ENCODE measurements at regions not wholly inside any gene's neighbourhood (a gene's known extent, or its start where the extent isn't known, plus 50 kb on each side); places are given as distances from the start of the nearest gene placed in this dataset.

DNA sequence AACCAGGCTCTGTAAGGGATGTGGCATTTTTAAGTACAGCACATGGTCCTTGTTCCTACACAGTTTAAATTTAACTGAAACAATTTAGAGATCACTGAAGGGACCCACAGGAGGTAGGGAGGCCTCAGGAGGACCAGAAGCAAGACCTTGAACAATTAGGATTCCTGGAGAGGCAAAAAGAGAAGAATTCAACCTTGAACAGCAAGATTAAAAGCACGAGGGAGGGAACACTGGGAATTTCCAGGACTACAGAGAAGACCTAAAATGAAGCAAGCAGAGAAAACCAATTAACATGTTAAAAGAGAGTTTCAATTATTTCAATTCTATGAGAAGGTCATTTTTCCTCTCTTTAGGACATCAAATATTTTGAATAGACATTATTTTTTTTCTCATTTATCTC is 160.3 kb downstream of the KCTD12 start:
- H3K9me3 ChIP-seq (ENCODE audit: control insufficient read depth, insufficient read depth, low read length), result peaks cover 8% of the 10 kb centered on the region; the same call in 1 of the 2 replicates
- H3K36me3 ChIP-seq (ENCODE audit: control insufficient read depth, insufficient read depth, low read length), result no peaks in the 10 kb centered on the region
- no peaks in the 10 kb centered on the region for H3K27me3 ChIP-seq (ENCODE audit: control insufficient read depth, insufficient read depth, low read length)
- no peak overlapping the region for H3K4me3 ChIP-seq (ENCODE audit: low read depth, low read length)
- peak overlapping the region; percentile 32 for H3K27ac ChIP-seq (ENCODE audit: low read depth, low read length)
- H3K9ac ChIP-seq (ENCODE audit: low read depth, low read length), result no peak overlapping the region
- H3K4me1 ChIP-seq (ENCODE audit: control insufficient read depth, insufficient read depth, low read length), result peaks cover 24% of the 10 kb centered on the region

DNA sequence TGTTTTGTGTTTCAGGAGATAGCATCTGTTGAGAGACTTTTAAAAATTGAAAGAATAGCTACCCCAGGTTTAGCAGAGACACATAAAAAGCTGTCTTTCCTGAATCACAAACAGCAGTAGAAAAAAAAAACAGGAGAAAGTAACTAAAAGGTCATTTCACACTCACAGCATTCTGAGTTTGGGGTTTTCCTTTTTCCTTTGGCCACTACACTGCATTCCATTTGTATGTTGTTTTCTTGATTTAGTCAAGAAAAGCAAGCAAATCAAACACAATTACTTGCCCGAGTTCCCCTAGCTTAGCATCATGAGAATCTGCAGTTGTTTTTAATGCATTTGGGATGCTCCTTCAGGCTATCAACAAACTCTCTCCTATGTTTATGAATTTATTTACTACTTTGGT is 161.0 kb downstream of the KCTD12 start:
- peaks cover 8% of the 10 kb centered on the region; the same call in 1 of the 2 replicates for H3K9me3 ChIP-seq (ENCODE audit: control insufficient read depth, insufficient read depth, low read length)
- H3K27me3 ChIP-seq (ENCODE audit: control insufficient read depth, insufficient read depth, low read length), result no peaks in the 10 kb centered on the region
- H3K4me1 ChIP-seq (ENCODE audit: control insufficient read depth, insufficient read depth, low read length), result peaks cover 24% of the 10 kb centered on the region
- no peak overlapping the region for H3K9ac ChIP-seq (ENCODE audit: low read depth, low read length)
- no peak overlapping the region for H3K27ac ChIP-seq (ENCODE audit: low read depth, low read length)
- H3K36me3 ChIP-seq (ENCODE audit: control insufficient read depth, insufficient read depth, low read length), result no peaks in the 10 kb centered on the region
- H3K4me3 ChIP-seq (ENCODE audit: low read depth, low read length), result no peak overlapping the region

DNA sequence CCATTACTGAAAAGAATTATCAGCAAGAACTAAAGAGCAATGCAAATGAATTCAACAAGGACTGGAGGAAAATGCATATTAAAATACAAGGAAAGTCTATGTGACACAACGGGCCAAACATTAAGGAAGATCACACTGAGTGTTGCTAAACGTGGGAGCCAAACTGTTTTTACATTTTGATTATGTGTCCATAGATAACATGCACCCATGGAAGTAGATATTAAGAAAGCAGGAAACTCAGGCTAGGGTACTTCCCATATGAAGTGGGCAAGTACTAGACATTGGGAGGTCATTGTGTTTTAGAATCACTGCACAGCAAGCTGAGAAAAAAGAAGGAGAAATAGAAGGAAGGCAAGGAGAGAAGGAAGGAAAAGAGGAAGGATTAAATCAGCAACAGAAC is 161.8 kb downstream of the KCTD12 start:
- Histone ChIP-seq H3K27me3 (ENCODE audit: control insufficient read depth, insufficient read depth, low read length) (no peaks in the 10 kb centered on the region), H3K4me3 (ENCODE audit: low read depth, low read length) (no peak overlapping the region), H3K4me1 (ENCODE audit: control insufficient read depth, insufficient read depth, low read length) (peaks cover 24% of the 10 kb centered on the region), H3K9ac (ENCODE audit: low read depth, low read length) (no peak overlapping the region), H3K9me3 (ENCODE audit: control insufficient read depth, insufficient read depth, low read length) (peaks cover 8% of the 10 kb centered on the region; the same call in 1 of the 2 replicates), H3K36me3 (ENCODE audit: control insufficient read depth, insufficient read depth, low read length) (no peaks in the 10 kb centered on the region), H3K27ac (ENCODE audit: low read depth, low read length) (no peak overlapping the region)

DNA sequence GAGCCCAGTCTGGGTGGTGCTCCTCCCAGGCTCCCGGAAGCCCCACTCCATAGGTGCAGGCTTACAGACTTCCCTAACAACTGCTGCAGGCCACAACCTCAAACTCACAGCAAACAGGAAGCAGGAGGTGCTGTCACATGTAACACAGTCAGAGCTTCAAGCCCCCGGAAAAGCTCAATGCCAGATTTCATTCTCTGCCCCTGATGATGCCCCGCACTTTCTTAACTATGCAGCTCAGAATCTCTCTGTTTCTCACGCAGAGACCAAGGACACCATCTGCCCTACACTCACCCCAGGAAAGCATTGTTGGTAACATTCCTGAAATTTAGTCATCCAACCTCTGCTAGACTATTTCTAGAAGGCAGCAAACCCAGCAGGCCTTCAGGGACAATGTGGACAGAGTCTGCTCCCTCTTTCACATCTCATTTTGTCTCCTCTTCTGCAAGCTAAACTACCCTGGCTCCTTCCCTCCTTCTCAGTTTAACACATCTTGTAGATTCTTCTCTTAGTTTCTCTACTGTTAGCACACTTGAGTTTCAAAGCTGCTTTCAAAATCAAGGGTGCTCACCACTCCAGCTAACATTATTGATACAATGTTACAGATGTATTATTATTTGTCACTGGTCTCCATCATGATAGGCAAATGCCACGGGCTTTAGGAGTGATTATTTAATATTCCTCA is 162.5 kb downstream of the KCTD12 start:
- no peak overlapping the region for H3K4me3 ChIP-seq (ENCODE audit: low read depth, low read length)
- peaks cover 24% of the 10 kb centered on the region for H3K4me1 ChIP-seq (ENCODE audit: control insufficient read depth, insufficient read depth, low read length)
- H3K27me3 ChIP-seq (ENCODE audit: control insufficient read depth, insufficient read depth, low read length), result no peaks in the 10 kb centered on the region
- H3K36me3 ChIP-seq (ENCODE audit: control insufficient read depth, insufficient read depth, low read length), result no peaks in the 10 kb centered on the region
- H3K9me3 ChIP-seq (ENCODE audit: control insufficient read depth, insufficient read depth, low read length), result peaks cover 8% of the 10 kb centered on the region; the same call in 1 of the 2 replicates
- H3K27ac ChIP-seq (ENCODE audit: low read depth, low read length), result peak overlapping the region; percentile 11
- no peak overlapping the region for H3K9ac ChIP-seq (ENCODE audit: low read depth, low read length)

DNA sequence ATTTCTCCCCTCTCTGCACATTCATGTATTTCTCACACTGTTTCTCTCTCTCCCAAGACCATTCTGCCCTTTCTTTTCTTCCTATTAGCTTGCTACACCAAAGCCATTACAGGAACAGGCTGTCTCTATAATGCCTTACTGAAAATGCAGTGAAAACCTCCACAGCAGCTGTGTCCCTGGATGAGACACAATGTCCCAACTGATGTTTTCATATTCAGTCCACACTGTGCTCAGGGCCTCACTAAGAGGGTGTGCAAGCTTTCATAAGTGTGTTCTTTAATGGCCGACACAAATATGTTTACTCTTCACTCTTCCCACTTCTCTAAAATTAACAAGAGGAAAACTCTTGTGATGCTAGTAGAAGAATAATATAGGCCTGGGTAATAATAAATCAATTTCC is 163.4 kb downstream of the KCTD12 start:
- H3K4me3 ChIP-seq (ENCODE audit: low read depth, low read length), result no peak overlapping the region
- peaks cover 3% of the 10 kb centered on the region; the same call in 1 of the 2 replicates for H3K9me3 ChIP-seq (ENCODE audit: control insufficient read depth, insufficient read depth, low read length)
- H3K27ac ChIP-seq (ENCODE audit: low read depth, low read length), result no peak overlapping the region
- peaks cover 24% of the 10 kb centered on the region for H3K4me1 ChIP-seq (ENCODE audit: control insufficient read depth, insufficient read depth, low read length)
- H3K36me3 ChIP-seq (ENCODE audit: control insufficient read depth, insufficient read depth, low read length), result no peaks in the 10 kb centered on the region
- no peak overlapping the region for H3K9ac ChIP-seq (ENCODE audit: low read depth, low read length)
- no peaks in the 10 kb centered on the region for H3K27me3 ChIP-seq (ENCODE audit: control insufficient read depth, insufficient read depth, low read length)

DNA sequence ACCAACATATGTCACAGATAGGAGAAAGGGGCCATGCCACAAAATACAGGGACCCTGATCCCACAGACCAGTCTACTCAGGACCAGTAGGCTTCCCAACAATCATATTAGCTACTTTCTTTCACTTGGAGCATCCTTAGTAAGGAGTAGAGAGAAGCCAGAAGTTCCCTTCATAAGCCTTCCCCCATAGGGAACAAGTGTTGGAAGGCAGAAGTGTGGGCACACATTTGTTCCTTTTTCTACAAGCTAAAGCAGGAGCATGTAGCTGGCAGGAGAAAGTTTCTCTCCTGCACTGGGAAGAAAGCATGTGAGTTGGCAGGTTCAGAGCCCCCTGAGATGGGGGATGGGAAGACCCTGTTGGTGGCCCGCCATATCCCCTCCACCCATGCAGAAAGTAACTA is 165.4 kb downstream of the KCTD12 start:
- H3K9ac ChIP-seq (ENCODE audit: low read depth, low read length), result no peak overlapping the region
- peaks cover 27% of the 10 kb centered on the region for H3K4me1 ChIP-seq (ENCODE audit: control insufficient read depth, insufficient read depth, low read length)
- no peaks in the 10 kb centered on the region for H3K36me3 ChIP-seq (ENCODE audit: control insufficient read depth, insufficient read depth, low read length)
- H3K9me3 ChIP-seq (ENCODE audit: control insufficient read depth, insufficient read depth, low read length), result no peaks in the 10 kb centered on the region
- no peak overlapping the region for H3K4me3 ChIP-seq (ENCODE audit: low read depth, low read length)
- H3K27me3 ChIP-seq (ENCODE audit: control insufficient read depth, insufficient read depth, low read length), result no peaks in the 10 kb centered on the region
- H3K27ac ChIP-seq (ENCODE audit: low read depth, low read length), result no peak overlapping the region

DNA sequence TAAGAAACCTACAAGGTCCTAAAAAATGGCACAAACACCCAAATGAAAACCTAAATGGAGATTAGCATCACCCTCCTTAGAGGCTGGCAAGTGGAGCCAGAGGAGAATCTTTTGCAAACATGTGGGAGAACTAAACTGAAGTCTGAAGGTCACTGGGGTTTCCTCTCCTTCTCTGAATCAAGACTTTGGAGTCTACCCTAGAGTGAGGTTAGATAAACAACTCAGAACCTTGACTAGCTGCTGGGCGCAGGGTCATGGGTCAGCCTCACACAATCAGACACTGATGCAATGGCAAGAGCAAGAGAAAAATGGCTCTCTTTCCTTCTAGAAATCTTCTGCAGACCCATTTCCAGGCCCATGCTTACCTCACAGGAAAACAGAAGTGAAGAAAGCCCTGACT is 165.8 kb downstream of the KCTD12 start:
- Histone ChIP-seq H3K27me3 (ENCODE audit: control insufficient read depth, insufficient read depth, low read length) (no peaks in the 10 kb centered on the region), H3K36me3 (ENCODE audit: control insufficient read depth, insufficient read depth, low read length) (no peaks in the 10 kb centered on the region), H3K9me3 (ENCODE audit: control insufficient read depth, insufficient read depth, low read length) (no peaks in the 10 kb centered on the region), H3K4me1 (ENCODE audit: control insufficient read depth, insufficient read depth, low read length) (peaks cover 27% of the 10 kb centered on the region), H3K9ac (ENCODE audit: low read depth, low read length) (no peak overlapping the region), H3K4me3 (ENCODE audit: low read depth, low read length) (no peak overlapping the region), H3K27ac (ENCODE audit: low read depth, low read length) (no peak overlapping the region)

DNA sequence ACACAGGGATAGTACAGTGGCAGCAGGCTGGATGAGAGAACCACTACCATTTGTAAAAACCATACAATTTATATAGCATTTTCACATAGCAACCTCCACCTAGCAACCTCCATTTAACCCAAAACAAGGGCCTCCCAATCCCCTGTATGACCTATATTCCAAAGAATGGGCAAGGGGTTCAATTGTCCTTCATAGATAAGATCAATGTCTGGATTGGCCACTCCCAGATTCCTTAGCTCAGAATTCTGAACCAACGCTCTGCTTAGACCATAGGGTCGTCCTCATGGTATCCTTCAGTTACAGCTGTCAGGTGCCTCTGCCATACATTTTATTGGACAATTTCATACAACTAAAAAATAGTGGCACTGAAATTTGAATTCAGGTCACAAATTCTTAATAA is 166.2 kb downstream of the KCTD12 start:
- no peak overlapping the region for H3K9ac ChIP-seq (ENCODE audit: low read depth, low read length)
- H3K36me3 ChIP-seq (ENCODE audit: control insufficient read depth, insufficient read depth, low read length), result no peaks in the 10 kb centered on the region
- no peaks in the 10 kb centered on the region for H3K27me3 ChIP-seq (ENCODE audit: control insufficient read depth, insufficient read depth, low read length)
- H3K4me3 ChIP-seq (ENCODE audit: low read depth, low read length), result no peak overlapping the region
- H3K27ac ChIP-seq (ENCODE audit: low read depth, low read length), result no peak overlapping the region
- H3K9me3 ChIP-seq (ENCODE audit: control insufficient read depth, insufficient read depth, low read length), result no peaks in the 10 kb centered on the region
- H3K4me1 ChIP-seq (ENCODE audit: control insufficient read depth, insufficient read depth, low read length), result peaks cover 28% of the 10 kb centered on the region

DNA sequence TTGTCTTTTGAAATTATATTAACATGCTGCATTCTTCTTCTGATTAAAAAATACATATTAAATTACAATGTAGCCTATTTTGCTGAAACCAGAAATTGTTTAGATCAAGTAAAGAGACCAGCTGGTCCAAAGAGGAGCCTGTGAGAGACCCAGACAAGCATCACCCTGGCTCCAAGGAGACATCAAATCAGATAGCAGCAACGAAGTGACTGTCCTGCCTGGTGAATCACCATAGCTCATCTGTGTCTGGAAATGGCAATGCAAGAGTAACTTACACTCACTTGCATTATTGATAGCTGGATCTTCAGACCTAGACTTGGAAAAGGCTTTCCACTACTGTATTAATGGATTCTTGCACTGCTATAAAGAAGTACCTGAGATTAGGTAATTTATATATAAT is 169.1 kb downstream of the KCTD12 start:
- Histone ChIP-seq H3K4me1 (ENCODE audit: control insufficient read depth, insufficient read depth, low read length) (peaks cover 15% of the 10 kb centered on the region; the same call in 1 of the 2 replicates), H3K4me3 (ENCODE audit: low read depth, low read length) (no peak overlapping the region), H3K36me3 (ENCODE audit: control insufficient read depth, insufficient read depth, low read length) (no peaks in the 10 kb centered on the region), H3K27me3 (ENCODE audit: control insufficient read depth, insufficient read depth, low read length) (no peaks in the 10 kb centered on the region), H3K27ac (ENCODE audit: low read depth, low read length) (no peak overlapping the region), H3K9me3 (ENCODE audit: control insufficient read depth, insufficient read depth, low read length) (no peaks in the 10 kb centered on the region), H3K9ac (ENCODE audit: low read depth, low read length) (no peak overlapping the region)

DNA sequence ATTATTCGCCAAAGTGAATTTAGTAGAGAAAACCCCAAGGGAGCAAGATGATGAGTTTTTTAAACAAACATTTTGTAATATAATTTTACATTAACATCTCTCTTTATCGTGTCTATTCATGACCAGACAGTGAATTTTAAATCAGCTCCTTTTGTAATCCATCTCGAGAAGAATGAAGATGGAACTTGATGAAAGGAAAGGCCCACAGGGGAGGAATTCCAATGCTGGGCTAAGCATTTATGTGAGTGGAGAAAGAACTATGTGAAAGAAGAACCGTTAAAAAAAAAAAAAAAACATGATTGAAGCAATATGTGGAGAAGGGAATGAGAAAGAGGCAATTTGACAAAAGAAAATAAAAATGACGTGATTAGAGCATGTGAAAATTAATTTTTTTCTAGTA is 170.6 kb downstream of the KCTD12 start:
- Histone ChIP-seq H3K27ac (ENCODE audit: low read depth, low read length) (no peak overlapping the region), H3K9ac (ENCODE audit: low read depth, low read length) (no peak overlapping the region), H3K36me3 (ENCODE audit: control insufficient read depth, insufficient read depth, low read length) (no peaks in the 10 kb centered on the region), H3K4me3 (ENCODE audit: low read depth, low read length) (no peak overlapping the region), H3K9me3 (ENCODE audit: control insufficient read depth, insufficient read depth, low read length) (no peaks in the 10 kb centered on the region), H3K4me1 (ENCODE audit: control insufficient read depth, insufficient read depth, low read length) (peaks cover 15% of the 10 kb centered on the region; the same call in 1 of the 2 replicates), H3K27me3 (ENCODE audit: control insufficient read depth, insufficient read depth, low read length) (no peaks in the 10 kb centered on the region)

DNA sequence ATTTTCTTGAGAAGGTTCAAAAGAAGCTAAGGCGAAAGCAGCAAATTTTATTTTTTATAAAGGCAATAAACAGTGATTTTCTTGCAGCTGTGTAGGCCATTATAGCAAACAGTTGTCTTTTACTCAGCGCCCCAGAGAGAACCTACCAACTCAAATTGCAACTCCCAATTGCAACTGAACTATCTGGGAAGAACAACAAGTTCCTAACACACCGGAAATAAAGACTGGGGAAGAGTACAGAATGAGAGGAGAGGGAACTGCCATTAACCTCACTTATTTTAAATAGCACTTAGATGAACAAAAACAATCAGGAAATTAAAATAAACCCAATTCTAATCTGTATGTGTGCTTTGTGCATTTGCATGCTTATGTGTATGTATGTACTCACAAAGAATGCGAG is 171.1 kb downstream of the KCTD12 start:
- Histone ChIP-seq H3K36me3 (ENCODE audit: control insufficient read depth, insufficient read depth, low read length) (no peaks in the 10 kb centered on the region), H3K9ac (ENCODE audit: low read depth, low read length) (no peak overlapping the region), H3K4me3 (ENCODE audit: low read depth, low read length) (no peak overlapping the region)

More for the DNA sequence above, 171.1 kb downstream of the KCTD12 start:
- no peak overlapping the region for H3K27ac ChIP-seq (ENCODE audit: low read depth, low read length)
- no peaks in the 10 kb centered on the region for H3K9me3 ChIP-seq (ENCODE audit: control insufficient read depth, insufficient read depth, low read length)
- no peaks in the 10 kb centered on the region for H3K27me3 ChIP-seq (ENCODE audit: control insufficient read depth, insufficient read depth, low read length)
- H3K4me1 ChIP-seq (ENCODE audit: control insufficient read depth, insufficient read depth, low read length), result peaks cover 15% of the 10 kb centered on the region; the same call in 1 of the 2 replicates
